T47D (cell line): ENCODE measurements at regions not wholly inside any gene's neighbourhood (a gene's known extent, or its start where the extent isn't known, plus 50 kb on each side); places are given as distances from the start of the nearest gene placed in this dataset.
A peak's percentile ranks its signal among the peaks of the same experiment; 100 is the strongest.

Experiments
- DNase-seq, 2 experiments: peaks; one replicate each; pipeline versions ENCODE4 v3.0.0 to v3.0.0-alpha.2; 2011 to 2012; ENCODE audit warnings: low read depth in 1 of 2, low spot score in 1 of 2
- JUND ChIP-seq: IDR thresholded peaks from 2 replicates; pipeline ENCODE4 v1.6.1; 2012; ENCODE audit warnings: low read depth
- in situ Hi-C: cut with HindIII; loops from 2 replicates; pipeline ENCODE4 v1.10.0; 2016; ENCODE audit warnings: low sequenced_read_pairs, low pct_unique_long_range_greater_than_20kb

DNA sequence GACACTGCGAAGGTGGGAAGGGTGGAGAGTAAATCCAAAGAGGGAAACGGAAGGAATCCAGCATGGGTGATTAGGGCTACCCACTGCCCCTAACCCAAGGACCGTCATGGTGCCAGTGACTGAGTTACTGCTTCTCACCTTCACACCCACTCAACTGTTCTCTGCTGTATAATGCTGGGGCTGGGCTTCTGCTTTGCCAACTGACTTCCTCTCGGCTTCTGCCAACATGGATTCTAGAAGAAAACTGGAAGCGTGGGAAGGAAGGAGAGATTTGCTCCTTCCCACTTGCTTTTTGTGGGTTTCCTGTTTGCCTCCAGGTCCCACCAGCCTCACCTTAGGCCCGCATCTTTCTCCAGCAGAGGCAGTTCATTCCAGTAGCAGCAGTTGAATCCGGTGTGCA lies 153.5 kb upstream of the RAI14 start:
- no peak for TF ChIP-seq JUND
- in situ Hi-C loops: no loop called here
- no peak for DNase-seq

DNA sequence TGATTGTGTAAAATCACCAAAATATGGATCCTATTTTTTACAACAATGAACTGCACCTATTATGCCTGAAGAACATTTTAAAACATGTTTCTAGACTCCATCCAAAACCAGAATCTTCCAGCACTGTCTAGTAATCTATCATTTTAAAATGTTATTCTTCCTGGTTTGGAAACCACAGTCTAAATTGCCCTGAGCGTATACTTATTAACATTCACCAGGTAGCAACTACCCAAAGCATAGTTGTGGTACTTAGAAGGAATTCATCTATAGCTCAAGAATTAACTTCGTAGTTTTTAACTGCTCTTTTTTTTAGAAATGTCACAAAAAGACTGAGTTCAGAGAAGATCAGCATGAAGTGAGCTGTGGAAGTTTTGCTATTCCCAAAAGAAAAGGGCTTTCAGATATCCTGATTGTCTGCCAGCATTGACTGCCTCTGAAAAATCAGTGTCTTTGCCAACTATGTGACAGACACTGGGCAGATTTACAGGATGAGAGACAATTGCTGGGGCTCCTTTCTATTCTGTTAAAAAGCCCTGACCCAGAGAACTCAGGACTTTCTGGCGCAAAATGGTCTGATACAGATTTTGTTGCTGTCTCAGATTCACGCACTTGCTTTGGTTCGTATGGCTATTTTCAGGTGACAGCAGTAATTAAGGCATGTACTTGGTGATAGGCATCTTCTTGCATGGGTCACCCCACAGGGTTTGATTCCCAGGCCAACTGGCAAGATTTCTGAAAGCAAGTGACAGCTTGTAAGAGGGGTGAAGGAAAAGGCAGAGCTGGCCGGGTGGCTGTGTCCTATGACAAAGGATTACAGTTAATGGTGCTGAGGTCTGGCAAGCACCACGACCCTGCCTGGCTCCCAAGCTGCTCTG lies 152.5 kb upstream of the RAI14 start:
- no peak for TF ChIP-seq JUND
- in situ Hi-C loops: no loop called here
- DNase-seq: peak in 1 of 2 experiments; percentile 85

DNA sequence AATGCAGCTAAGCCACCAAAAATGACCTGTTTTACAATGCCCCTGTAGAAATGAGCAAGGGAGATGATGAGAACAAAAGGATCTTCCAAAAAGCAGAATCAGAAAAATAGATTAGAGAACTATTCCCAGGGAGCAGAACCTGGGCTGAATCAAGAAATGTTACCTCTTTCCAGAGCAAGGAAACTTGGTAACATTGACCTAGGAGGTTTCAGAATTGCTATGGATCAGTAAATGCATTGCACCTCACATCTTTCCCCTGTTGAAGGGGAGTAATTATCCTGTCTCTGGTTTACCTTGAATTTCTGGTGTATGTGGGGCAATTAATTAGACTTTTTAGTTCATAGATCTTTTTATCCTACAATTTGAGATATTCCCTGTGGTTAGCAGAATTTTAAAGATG lies 151.2 kb upstream of the RAI14 start:
- no peak for DNase-seq
- in situ Hi-C loops: no loop called here
- no peak for TF ChIP-seq JUND

DNA sequence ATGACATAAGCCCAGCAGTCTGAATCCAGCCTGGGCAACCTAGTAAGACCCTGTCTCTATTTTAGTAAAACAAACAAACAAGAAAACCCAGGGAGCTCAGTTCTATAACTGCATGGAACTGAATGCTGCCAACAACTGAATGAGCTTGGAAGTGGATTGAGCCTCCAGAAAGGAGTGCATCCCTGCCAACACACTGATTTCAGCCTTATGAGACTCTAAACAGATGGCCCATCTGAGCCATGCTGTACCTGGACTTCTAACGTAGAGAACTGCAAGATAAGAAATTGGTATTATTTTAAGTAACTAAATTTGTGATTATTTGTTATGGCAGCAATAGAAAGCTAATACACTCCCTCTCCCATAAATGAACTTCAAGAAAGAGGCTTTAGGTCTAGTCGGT lies 150.4 kb upstream of the RAI14 start:
- in situ Hi-C loops: no loop called here
- no peak for DNase-seq
- TF ChIP-seq JUND: no peak

DNA sequence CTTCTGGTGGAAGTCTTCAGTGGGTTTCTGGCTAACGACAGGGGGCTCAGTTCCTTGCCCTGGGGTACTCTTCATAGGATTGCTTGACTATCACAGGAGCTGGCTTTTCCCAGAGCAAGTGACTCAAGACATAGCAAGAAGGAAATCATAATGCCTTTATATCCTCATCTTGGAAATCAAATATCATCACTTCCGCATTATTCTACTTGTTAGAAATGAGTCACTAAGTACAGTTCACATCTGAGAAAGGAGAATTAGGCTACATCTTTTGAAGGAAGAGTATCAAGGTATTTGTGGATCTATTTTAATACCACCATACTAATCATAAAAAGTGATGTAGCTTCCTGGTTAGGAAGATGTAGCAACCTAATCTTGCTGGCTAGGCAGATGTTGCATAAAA lies 148.2 kb upstream of the RAI14 start:
- TF ChIP-seq JUND: no peak
- DNase-seq: no peak
- in situ Hi-C loops: no loop called here

DNA sequence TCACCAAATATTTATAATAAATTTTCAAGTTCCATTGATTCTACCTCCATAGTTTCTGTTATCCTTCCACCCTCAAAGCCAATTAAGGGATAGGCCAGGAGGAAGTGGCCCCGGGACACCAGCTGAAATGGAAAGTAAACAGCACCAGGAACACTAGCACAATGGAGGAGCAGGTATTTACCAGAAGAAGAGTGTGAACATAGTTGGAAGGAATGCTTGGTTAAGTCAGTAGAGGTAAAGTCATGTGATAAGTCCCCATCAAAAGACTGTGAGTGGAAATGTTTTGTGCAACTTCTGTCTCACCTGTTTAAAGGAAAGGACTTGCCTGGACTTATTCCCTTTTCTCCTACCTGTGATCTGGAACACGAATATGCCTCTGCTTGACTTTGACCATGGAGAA lies 146.7 kb upstream of the RAI14 start:
- DNase-seq: peak in 1 of 2 experiments; percentile 49
- no peak for TF ChIP-seq JUND
- in situ Hi-C loops: no loop called here

DNA sequence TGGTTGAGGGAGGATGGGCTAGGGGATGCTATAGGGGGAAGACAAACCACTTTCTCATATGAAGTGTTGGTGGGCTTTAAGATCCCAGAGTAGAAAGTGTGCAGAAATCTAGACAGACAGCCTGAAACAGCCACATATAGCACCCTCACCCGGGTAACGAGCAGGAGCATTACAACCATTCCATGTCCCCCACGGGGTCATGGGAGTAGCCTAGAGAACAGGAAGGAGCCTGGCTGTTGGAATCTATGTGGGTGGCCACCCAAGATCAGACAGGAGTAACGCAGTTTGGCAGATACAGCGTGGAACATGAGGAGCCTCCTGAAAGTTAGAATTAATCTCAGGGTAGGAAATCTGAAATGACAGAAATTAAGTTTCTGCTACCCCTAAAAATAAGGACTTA lies 146.1 kb upstream of the RAI14 start:
- no peak for TF ChIP-seq JUND
- no peak for DNase-seq
- in situ Hi-C loops: no loop called here

DNA sequence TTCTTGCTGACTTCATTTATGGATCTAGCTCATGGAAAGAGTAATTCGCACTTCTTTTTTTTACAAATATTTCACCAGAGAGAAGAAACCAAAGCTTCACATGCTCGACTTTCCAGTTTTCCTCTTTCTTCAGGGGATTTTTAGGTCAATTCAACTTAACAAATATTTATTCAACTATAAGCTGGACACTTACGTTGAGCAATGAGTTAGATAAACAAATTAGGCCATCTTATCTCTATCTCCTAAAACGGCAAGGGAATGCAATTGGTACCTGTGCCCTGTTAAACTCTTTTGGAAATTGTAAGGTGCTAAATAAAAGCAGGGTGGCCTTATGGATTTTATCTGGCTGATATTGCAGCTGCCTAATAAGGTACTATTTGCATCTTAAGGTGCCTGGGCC lies 145.1 kb upstream of the RAI14 start:
- peak in 1 of 2 experiments; percentile 39 for DNase-seq
- in situ Hi-C loops: no loop called here
- TF ChIP-seq JUND: no peak

DNA sequence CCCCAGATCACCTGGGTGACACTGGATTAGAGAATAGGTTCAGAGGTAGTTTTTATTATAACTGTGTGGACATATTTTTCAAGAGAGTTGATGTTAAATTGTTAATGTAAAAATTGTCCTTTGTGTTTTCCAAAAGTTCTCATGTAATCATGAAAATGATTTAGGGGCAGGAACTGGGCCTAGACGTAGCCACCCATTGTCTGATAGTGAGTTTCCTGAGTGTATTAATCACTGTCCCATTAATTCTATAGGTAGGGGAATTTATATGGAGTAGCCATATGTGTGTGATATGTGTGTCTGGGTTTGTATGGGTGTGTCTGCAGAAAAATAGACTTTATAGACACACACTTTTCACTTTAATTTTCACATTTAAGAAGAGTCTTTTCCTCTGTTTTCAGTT lies 144.6 kb upstream of the RAI14 start:
- DNase-seq: no peak
- in situ Hi-C loops: no loop called here
- no peak for TF ChIP-seq JUND

DNA sequence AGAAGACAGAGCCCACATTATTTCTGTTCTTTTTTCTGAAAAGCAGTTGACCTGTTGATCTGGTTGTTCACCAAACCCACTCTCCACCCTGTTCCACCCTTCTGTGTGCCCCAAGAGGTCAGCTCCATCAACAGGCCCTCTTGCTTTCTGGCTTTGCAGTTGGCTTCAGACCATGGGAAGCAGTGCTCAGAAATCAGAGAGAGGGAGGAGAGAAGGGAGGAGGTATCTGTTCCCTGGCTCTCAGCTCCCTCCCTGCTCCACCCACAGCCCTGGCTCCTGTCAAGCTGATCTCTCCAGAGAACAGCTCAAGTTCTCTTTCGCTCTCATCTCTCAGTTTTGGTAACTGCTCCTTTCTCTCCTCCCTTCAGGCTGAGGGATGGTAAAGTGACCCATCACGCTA lies 144.2 kb upstream of the RAI14 start:
- no peak for TF ChIP-seq JUND
- in situ Hi-C loops: no loop called here
- no peak for DNase-seq

DNA sequence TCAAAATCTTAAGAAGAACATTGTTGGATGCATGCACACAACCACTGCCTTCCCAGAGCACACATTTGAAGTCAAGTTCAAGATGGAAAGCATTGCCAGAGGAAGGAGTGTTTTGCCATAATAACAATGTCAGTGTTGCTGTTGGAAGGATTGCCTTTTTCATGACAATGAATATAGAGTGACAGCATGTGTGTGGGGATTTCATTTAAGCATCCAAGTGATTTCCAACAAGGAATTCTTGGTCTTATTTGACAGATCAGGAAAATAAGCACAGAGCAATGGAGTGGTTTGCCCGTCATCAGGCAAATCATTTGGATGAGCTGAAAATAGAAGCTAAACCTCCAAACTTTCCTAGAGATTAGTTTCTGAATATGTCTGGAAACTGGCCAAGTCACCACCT lies 140.0 kb upstream of the RAI14 start:
- TF ChIP-seq JUND: no peak
- in situ Hi-C loops: no loop called here
- DNase-seq: no peak

DNA sequence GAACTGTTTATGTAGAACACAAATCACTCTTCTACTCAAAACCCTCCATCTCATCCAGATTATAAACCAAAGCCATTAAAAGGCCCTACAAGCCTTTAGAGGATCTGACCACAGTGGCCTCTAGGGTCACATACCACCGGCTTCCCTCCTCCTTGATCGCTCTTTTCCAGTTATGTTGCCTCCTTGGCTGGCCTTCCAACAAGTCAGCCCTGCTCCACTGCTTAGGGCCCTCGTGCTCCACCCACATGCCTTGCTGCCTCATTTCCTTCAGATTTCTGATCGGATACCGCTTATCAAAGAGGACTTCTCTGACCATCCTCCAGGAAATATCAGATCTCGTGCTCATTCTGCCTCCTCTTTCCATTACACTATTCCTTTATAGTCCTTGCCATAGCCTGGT lies 139.4 kb upstream of the RAI14 start:
- no peak for TF ChIP-seq JUND
- no peak for DNase-seq

DNA sequence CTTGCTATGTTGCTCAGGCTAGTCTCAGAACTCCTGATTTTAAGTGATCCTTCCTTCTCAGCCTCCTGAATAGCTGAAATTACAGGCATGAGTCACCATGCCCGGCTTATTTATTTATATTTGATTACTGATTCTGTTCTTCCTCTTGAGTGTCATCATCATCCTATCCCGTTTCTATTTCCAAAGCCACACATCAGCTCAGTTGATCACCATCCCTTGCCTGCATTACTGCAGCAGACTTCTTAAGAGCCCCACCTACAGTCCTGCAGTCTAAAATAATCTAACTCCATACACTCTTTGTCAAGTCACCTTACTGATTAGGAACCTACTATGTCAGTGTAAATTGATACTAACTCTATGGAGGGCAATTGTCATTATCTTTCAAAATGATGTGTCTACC lies 138.9 kb upstream of the RAI14 start:
- DNase-seq: no peak
- in situ Hi-C loops: no loop called here
- no peak for TF ChIP-seq JUND

More for the DNA sequence above, 139.4 kb upstream of the RAI14 start:
- in situ Hi-C loops: no loop called here

DNA sequence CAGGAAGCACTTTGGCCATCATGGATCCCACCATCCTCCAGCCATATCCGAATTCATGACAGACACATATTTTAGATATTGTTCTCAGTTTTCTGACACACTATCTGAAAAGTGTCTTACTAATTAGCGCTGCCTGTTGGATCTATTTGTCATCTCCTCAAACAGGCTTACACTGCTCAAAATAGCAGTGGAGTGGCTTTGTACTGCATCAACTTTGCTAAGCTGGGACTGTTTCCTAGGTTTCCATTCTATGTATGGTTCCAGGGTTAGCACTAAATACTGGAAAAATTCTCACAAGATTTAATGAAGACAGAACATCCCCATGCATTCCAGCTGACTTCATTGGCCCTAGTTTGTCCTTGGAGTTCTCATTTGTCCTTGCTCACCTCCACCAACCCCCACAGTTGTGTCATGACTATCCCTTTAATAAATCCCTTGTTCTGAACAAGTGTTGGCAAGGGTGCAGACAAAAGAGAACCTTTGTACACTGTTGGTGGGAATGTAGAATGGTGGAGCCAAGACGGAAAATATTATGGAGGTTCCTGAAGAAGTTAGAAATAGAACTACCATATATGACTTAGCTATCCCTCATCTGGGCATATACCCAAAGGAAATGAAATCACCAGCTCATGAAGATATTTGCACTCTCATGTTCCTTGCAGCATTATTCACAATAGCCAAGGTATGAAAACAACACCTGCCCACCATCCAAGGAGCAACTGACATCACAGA lies 136.5 kb upstream of the RAI14 start:
- DNase-seq: no peak
- in situ Hi-C loops: no loop called here
- TF ChIP-seq JUND: no peak
